Colonic mucosa (tissue), 4 donors: ENCODE measurements at regions not wholly inside any gene's neighbourhood (a gene's known extent, or its start where the extent isn't known, plus 50 kb on each side); places are given as distances from the start of the nearest gene placed in this dataset.

ENCODE experiments used
- DNase-seq: peaks from one replicate; pipeline ENCODE4 v3.0.0-alpha.2; 2020
- H3K27ac ChIP-seq: fragments of 200-600 bp; one replicate; pipeline ENCODE4 v1.8.0; 2021
- H3K27me3 ChIP-seq: fragments of 200-600 bp; one replicate; pipeline ENCODE4 v1.8.0; 2021
- H3K36me3 ChIP-seq: fragments of 200-600 bp; one replicate; pipeline ENCODE4 v1.8.0; 2021
- H3K4me1 ChIP-seq: fragments of 200-600 bp; one replicate; pipeline ENCODE4 v1.8.0; 2021; ENCODE audit warnings: mild to moderate bottlenecking
- H3K4me3 ChIP-seq: fragments of 200-600 bp; one replicate; pipeline ENCODE4 v1.8.0; 2021
- H3K9ac ChIP-seq, 2 donors: one replicate each; pipeline ENCODE4 v1.7.0; 2013; ENCODE audit warnings: control low read depth in 2 of 2, low read depth in 2 of 2, low read length in 2 of 2
- H3K9me3 ChIP-seq: fragments of 200-600 bp; one replicate; pipeline ENCODE4 v1.8.0; 2021
- CTCF ChIP-seq: fragments of 200-600 bp; IDR thresholded peaks from one replicate; pipeline ENCODE4 v1.8.0; 2022; ENCODE audit warnings: antibody characterized with exemption, mild to moderate bottlenecking
- intact Hi-C: fragments of 100-400 bp; cut with DNase I; formaldehyde crosslinking; loops from one replicate; pipeline ENCODE4 v1.14.1; 2022
- donor health status: healthy.
- donor health status: DM: no; HTN: no; CAD: no.
- donor health status: DM: no; HTN: no; CAD: no.

GRCh38 chr2:122074201-122074600, 318.8 kb downstream of the TSN start:
- Histone ChIP-seq H3K9me3 (no peaks in the 10 kb centered on the region), H3K27me3 (no peaks in the 10 kb centered on the region), H3K4me3 (no peak overlapping the region), H3K27ac (no peak overlapping the region), H3K4me1 (no peaks in the 10 kb centered on the region), H3K9ac (no peak overlapping the region), H3K36me3 (no peaks in the 10 kb centered on the region)
- DNase-seq = no peak
- no peak for TF ChIP-seq CTCF
- intact Hi-C loops = no loop called here

- H3K4me1 ChIP-seq = no peaks in the 10 kb centered on the region
- H3K4me3 ChIP-seq = no peak overlapping the region
- H3K27me3 ChIP-seq = no peaks in the 10 kb centered on the region
- no peak for DNase-seq
- no peaks in the 10 kb centered on the region for H3K9me3 ChIP-seq
- no peak overlapping the region for H3K27ac ChIP-seq
- H3K36me3 ChIP-seq = no peaks in the 10 kb centered on the region
- no peak overlapping the region for H3K9ac ChIP-seq
- no peak for TF ChIP-seq CTCF
- intact Hi-C loops = no loop called here
Measured at GRCh38 chr2:122075381-122075780, 319.9 kb downstream of the TSN start.

- Histone ChIP-seq H3K36me3 (no peaks in the 10 kb centered on the region), H3K27ac (no peak overlapping the region), H3K4me3 (no peak overlapping the region), H3K9me3 (no peaks in the 10 kb centered on the region), H3K9ac (no peak overlapping the region), H3K27me3 (no peaks in the 10 kb centered on the region), H3K4me1 (no peaks in the 10 kb centered on the region)
- intact Hi-C loops = no loop called here
- no peak for TF ChIP-seq CTCF
- no peak for DNase-seq
Measured at GRCh38 chr2:122077114-122077513, 321.7 kb downstream of the TSN start.

GRCh38 chr2:122077771-122078170, 322.3 kb downstream of the TSN start:
- no peak for TF ChIP-seq CTCF
- Histone ChIP-seq H3K27ac (no peak overlapping the region), H3K9me3 (no peaks in the 10 kb centered on the region), H3K4me1 (no peaks in the 10 kb centered on the region), H3K9ac (no peak overlapping the region), H3K36me3 (no peaks in the 10 kb centered on the region), H3K4me3 (no peak overlapping the region), H3K27me3 (no peaks in the 10 kb centered on the region)
- intact Hi-C loops = no loop called here
- no peak for DNase-seq

GRCh38 chr2:122078451-122078850, 323.0 kb downstream of the TSN start:
- no peaks in the 10 kb centered on the region for H3K27me3 ChIP-seq
- H3K9me3 ChIP-seq = no peaks in the 10 kb centered on the region
- H3K36me3 ChIP-seq = no peaks in the 10 kb centered on the region
- intact Hi-C loops = no loop called here
- no peak for DNase-seq
- no peaks in the 10 kb centered on the region for H3K4me1 ChIP-seq
- no peak overlapping the region for H3K4me3 ChIP-seq
- TF ChIP-seq CTCF = no peak
- no peak overlapping the region for H3K9ac ChIP-seq
- no peak overlapping the region for H3K27ac ChIP-seq

- Histone ChIP-seq H3K9me3 (no peaks in the 10 kb centered on the region), H3K4me1 (no peaks in the 10 kb centered on the region), H3K27ac (no peak overlapping the region), H3K27me3 (no peaks in the 10 kb centered on the region), H3K36me3 (no peaks in the 10 kb centered on the region), H3K4me3 (no peak overlapping the region), H3K9ac (no peak overlapping the region)
- intact Hi-C loops = no loop called here
- no peak for TF ChIP-seq CTCF
- DNase-seq = no peak
Measured at GRCh38 chr2:122079844-122080243, 324.4 kb downstream of the TSN start.
